Iris pigment epithelial cell (primary cell): ENCODE measurements at regions not wholly inside any gene's neighbourhood (a gene's known extent, or its start where the extent isn't known, plus 50 kb on each side); places are given as distances from the start of the nearest gene placed in this dataset.

Experiments used
- DNase-seq: peaks from one replicate; pipeline ENCODE4 v3.0.0-alpha.2; 2011; ENCODE audit warnings: low read depth

GRCh38 chr16:9687737-9688319, 494.4 kb downstream of the GRIN2A start:
- DNase-seq: no peak

- DNase-seq: no peak
Measured at GRCh38 chr16:9689597-9689996, 492.6 kb downstream of the GRIN2A start.

GRCh38 chr16:9695152-9695551, 487.1 kb downstream of the GRIN2A start:
- DNase-seq: no peak
